Gastroesophageal sphincter (tissue), 4 donors: ENCODE measurements at regions not wholly inside any gene's neighbourhood (a gene's known extent, or its start where the extent isn't known, plus 50 kb on each side); places are given as distances from the start of the nearest gene placed in this dataset.

Experiments
- ATAC-seq: fragments of 150-250 bp; one replicate; pipeline ENCODE4 v1.9.1; 2016; ENCODE audit warnings: mild to moderate bottlenecking, moderate library complexity
- H3K27ac ChIP-seq, 4 donors: fragments of 200-600 bp; sonication (generic) in 3 of 4; 1 replicate in 3 of 4; 2 replicates in 1 of 4; pipeline ENCODE4 v1.5.1; 2016 to 2019
- H3K27me3 ChIP-seq: fragments of 200-600 bp; sonication (generic); one replicate; pipeline ENCODE4 v1.5.1; 2019
- H3K36me3 ChIP-seq, 2 donors: fragments of 200-600 bp; sonication (generic); one replicate each; pipeline ENCODE4 v1.5.1; 2019; ENCODE audit warnings: control low read depth in 1 of 2
- H3K4me1 ChIP-seq, 3 donors: fragments of 200-600 bp; sonication (generic); 1 replicate in 2 of 3; 2 replicates in 1 of 3; pipeline ENCODE4 v1.5.1; 2016 to 2019; ENCODE audit warnings: control low read depth in 2 of 3
- H3K4me3 ChIP-seq, 2 donors: fragments of 200-600 bp; sonication (generic); one replicate each; pipeline ENCODE4 v1.5.1; 2019; ENCODE audit warnings: mild to moderate bottlenecking in 1 of 2, moderate library complexity in 1 of 2
- H3K9me3 ChIP-seq, 3 donors: fragments of 200-600 bp; sonication (generic); one replicate each; pipeline ENCODE4 v1.5.1; 2017 to 2019; ENCODE audit warnings: control low read depth in 2 of 3
- CTCF ChIP-seq, 4 experiments: fragments of 200-600 bp in 2 of 4; fragments of 450-650 bp in 2 of 4; sonication (generic) in 1 of 4; IDR thresholded peaks; one replicate each; pipeline ENCODE4 v1.5.1; 2017 to 2019; ENCODE audit warnings: antibody characterized with exemption in 4 of 4, mild to moderate bottlenecking in 2 of 4, moderate library complexity in 2 of 4
- EP300 ChIP-seq: sonication (generic); formaldehyde crosslinking; IDR thresholded peaks from one replicate; pipeline ENCODE4 v1.6.1; 2017; ENCODE audit warnings: antibody characterized with exemption, mild to moderate bottlenecking
- POLR2A ChIP-seq, 2 donors: fragments of 450-650 bp; IDR thresholded peaks; one replicate each; pipeline ENCODE4 v1.6.1; 2017; ENCODE audit warnings: antibody characterized with exemption in 2 of 2, mild to moderate bottlenecking in 2 of 2, moderate library complexity in 1 of 2
- POLR2AphosphoS5 ChIP-seq: sonication (generic); formaldehyde crosslinking; IDR thresholded peaks from one replicate; pipeline ENCODE4 v1.6.1; 2017; ENCODE audit warnings: antibody characterized with exemption
- WGBS, 2 donors: methylation state at CpG; one replicate each; pipeline ENCODE4 v1.1.5; 2018; ENCODE audit warnings: low coverage in 1 of 2; 5-methylcytosine and 5-hydroxymethylcytosine counted together

- TF ChIP-seq POLR2A (IDR thresholded peaks at IDR 0.05): no peak
- no peak for TF ChIP-seq POLR2AphosphoS5
- TF ChIP-seq EP300: no peak
- TF ChIP-seq CTCF (IDR thresholded peaks at IDR 0.05): no peak
- H3K9me3 ChIP-seq: peaks cover 0 to 11% (median 0%) of the 10 kb centered on the region in 3 donors
- no peak overlapping the region for H3K27ac ChIP-seq
- WGBS, 2 donors: 68 to 87% methylated on average over 3 to 6 of the region's 10 CpGs
- no peak for ATAC-seq
- H3K27me3 ChIP-seq: no peaks in the 10 kb centered on the region
- H3K4me1 ChIP-seq: peaks cover 0 to 25% (median 0%) of the 10 kb centered on the region in 3 donors
- no peak overlapping the region for H3K4me3 ChIP-seq
- no peaks in the 10 kb centered on the region for H3K36me3 ChIP-seq
Observed at GRCh38 chr22:27133019-27133431, 475.6 kb downstream of the MIAT start.

- Histone ChIP-seq H3K9me3 (peaks cover 0 to 11% (median 0%) of the 10 kb centered on the region in 3 donors), H3K27ac (peak overlapping the region in 2 of 4 donors; percentile 51 to 62), H3K36me3 (no peaks in the 10 kb centered on the region), H3K4me3 (no peak overlapping the region), H3K27me3 (no peaks in the 10 kb centered on the region), H3K4me1 (peaks cover 0 to 19% (median 0%) of the 10 kb centered on the region in 3 donors)
- TF ChIP-seq POLR2A (IDR thresholded peaks at IDR 0.05): no peak
- TF ChIP-seq CTCF (IDR thresholded peaks at IDR 0.05): no peak
- no peak for TF ChIP-seq EP300
- TF ChIP-seq POLR2AphosphoS5: no peak
- WGBS, 2 donors: 52 to 63% methylated on average over 5 to 11 of the region's 11 CpGs
- no peak for ATAC-seq
Observed at GRCh38 chr22:27133681-27134314, 476.4 kb downstream of the MIAT start.

- TF ChIP-seq EP300: no peak
- peak; percentile 22 for TF ChIP-seq POLR2AphosphoS5
- peak; percentile 89 for ATAC-seq
- peak overlapping the region in 2 of 4 donors; percentile 51 to 62 for H3K27ac ChIP-seq
- 22 to 83% methylated on average over 1 to 2 of the region's 4 CpGs for WGBS, 2 donors
- no peaks in the 10 kb centered on the region for H3K36me3 ChIP-seq
- H3K4me1 ChIP-seq: peaks cover 0 to 14% (median 0%) of the 10 kb centered on the region in 3 donors
- H3K27me3 ChIP-seq: no peaks in the 10 kb centered on the region
- no peak overlapping the region for H3K4me3 ChIP-seq
- peaks cover 0 to 11% (median 0%) of the 10 kb centered on the region in 3 donors for H3K9me3 ChIP-seq
Observed at GRCh38 chr22:27134315-27134701, 476.9 kb downstream of the MIAT start.

GRCh38 chr22:27135031-27135981 lies 477.9 kb downstream of the MIAT start:
- Histone ChIP-seq H3K4me1 (peaks cover 0 to 18% (median 0%) of the 10 kb centered on the region in 3 donors), H3K9me3 (peaks cover 0 to 11% (median 0%) of the 10 kb centered on the region in 3 donors), H3K4me3 (no peak overlapping the region), H3K27ac (peak overlapping the region in 1 of 4 donors; percentile 51), H3K27me3 (no peaks in the 10 kb centered on the region), H3K36me3 (no peaks in the 10 kb centered on the region)
- WGBS, 2 donors: 63 to 70% methylated on average over 4 to 7 of the region's 7 CpGs
- ATAC-seq: no peak
- no peak for TF ChIP-seq POLR2A (IDR thresholded peaks at IDR 0.05)
- peak; percentile 27 for TF ChIP-seq POLR2AphosphoS5

- H3K27ac ChIP-seq: no peak overlapping the region
- 100% methylated on average over 1 of the region's 2 CpGs for WGBS, 2 donors
Observed at GRCh38 chr22:27136596-27136995, 479.2 kb downstream of the MIAT start.

GRCh38 chr22:27137871-27138337 lies 480.5 kb downstream of the MIAT start:
- no peak overlapping the region for H3K4me3 ChIP-seq
- WGBS, 2 donors: 55% methylated on average over 9 of the region's 13 CpGs; no CpG with 5 or more reads in 1 of the 2 donors
- peaks cover 0 to 11% (median 0%) of the 10 kb centered on the region in 3 donors for H3K9me3 ChIP-seq
- no peak for TF ChIP-seq POLR2A (IDR thresholded peaks at IDR 0.05)
- no peak for TF ChIP-seq EP300
- TF ChIP-seq POLR2AphosphoS5: no peak
- TF ChIP-seq CTCF (IDR thresholded peaks at IDR 0.05): no peak
- H3K27ac ChIP-seq: no peak overlapping the region
- H3K4me1 ChIP-seq: peaks cover 0 to 22% (median 0%) of the 10 kb centered on the region in 3 donors
- no peaks in the 10 kb centered on the region for H3K36me3 ChIP-seq
- ATAC-seq: no peak
- H3K27me3 ChIP-seq: no peaks in the 10 kb centered on the region

More at GRCh38 chr22:27136596-27136995, 479.2 kb downstream of the MIAT start:
- Histone ChIP-seq H3K36me3 (no peaks in the 10 kb centered on the region), H3K27me3 (no peaks in the 10 kb centered on the region), H3K4me3 (no peak overlapping the region), H3K9me3 (peaks cover 0 to 11% (median 0%) of the 10 kb centered on the region in 3 donors), H3K4me1 (peaks cover 0 to 22% (median 0%) of the 10 kb centered on the region in 3 donors)
- ATAC-seq: no peak
- no peak for TF ChIP-seq POLR2AphosphoS5
- no peak for TF ChIP-seq EP300
